Calu3 (cell line): ENCODE measurements at regions not wholly inside any gene's neighbourhood (a gene's known extent, or its start where the extent isn't known, plus 50 kb on each side); places are given as distances from the start of the nearest gene placed in this dataset.

Source experiments
- BruUV-seq: library from RNA; stranded (reverse); fragments of 400-500 nt; replicated peaks from 2 replicates; lab custom pipeline; 2021; lab: Mats Ljungman, UMichigan
- CTCF ChIA-PET: fragments of 300-600 bp; sonication (Branson Sonifier 250); formaldehyde crosslinking; loops from one replicate; lab custom pipeline; 2022; ENCODE audit warnings: antibody characterized with exemption; lab: Charles Lee
- DNase-seq: peaks from one replicate; pipeline ENCODE4 v3.0.0; 2022
- H3K27ac Mint-ChIP-seq: one replicate; pipeline ENCODE4 v1.8.0; 2022; ENCODE audit warnings: mixed read lengths; ENCODE audit not compliant: unreplicated experiment
- H3K27me3 Mint-ChIP-seq: one replicate; pipeline ENCODE4 v1.8.0; 2022; ENCODE audit warnings: mixed read lengths; ENCODE audit not compliant: unreplicated experiment
- H3K36me3 Mint-ChIP-seq: one replicate; pipeline ENCODE4 v1.8.0; 2022; ENCODE audit warnings: mild to moderate bottlenecking, moderate library complexity, mixed read lengths; ENCODE audit not compliant: insufficient read depth, unreplicated experiment
- H3K4me1 Mint-ChIP-seq: one replicate; pipeline ENCODE4 v1.8.0; 2022; ENCODE audit warnings: mild to moderate bottlenecking, low read depth, mixed read lengths; ENCODE audit not compliant: unreplicated experiment
- H3K4me3 Mint-ChIP-seq: one replicate; pipeline ENCODE4 v1.8.0; 2022; ENCODE audit warnings: mild to moderate bottlenecking, low read depth, moderate library complexity, mixed read lengths; ENCODE audit not compliant: unreplicated experiment
- H3K9me3 Mint-ChIP-seq: one replicate; pipeline ENCODE4 v1.8.0; 2022; ENCODE audit warnings: low read depth, mixed read lengths; ENCODE audit not compliant: unreplicated experiment
- CTCF ChIP-seq: fragments of 200-600 bp; IDR thresholded peaks from one replicate; pipeline ENCODE4 v1.8.0; 2022; ENCODE audit warnings: antibody characterized with exemption; ENCODE audit not compliant: unreplicated experiment
- intact Hi-C: fragments of 100-400 bp; cut with micrococcal nuclease; formaldehyde crosslinking; loops from one replicate; pipeline ENCODE4 v1.10.0; 2022; ENCODE audit not compliant: unreplicated experiment

- intact Hi-C loops, result loop anchor here (5.0 kb wide), 1 partner anchor 46 kb away; no protein-coding TSS in a partner anchor
- peak; percentile 30 for DNase-seq
- no TSS peak for BruUV-seq
- TF ChIP-seq CTCF, result no peak
- Mint-ChIP-seq H3K36me3 (peaks cover 20% of the 10 kb centered on the region), H3K27ac (no peak overlapping the region), H3K9me3 (no peaks in the 10 kb centered on the region), H3K4me1 (peaks cover 69% of the 10 kb centered on the region), H3K27me3 (no peaks in the 10 kb centered on the region), H3K4me3 (peak overlapping the region; percentile 92)
- CTCF ChIA-PET, result interaction anchor here (1.1 kb wide), 1 partner anchor 41 kb away, joined by 4 read pairs; no protein-coding TSS in a partner anchor
Observed at GRCh38 chr11:129278586-129279319, 86.6 kb upstream of the ARHGAP32 start.

- Mint-ChIP-seq H3K27me3 (no peaks in the 10 kb centered on the region), H3K36me3 (peaks cover 20% of the 10 kb centered on the region), H3K4me1 (peaks cover 55% of the 10 kb centered on the region), H3K27ac (no peak overlapping the region), H3K9me3 (no peaks in the 10 kb centered on the region), H3K4me3 (peak overlapping the region; percentile 92)
- no peak for DNase-seq
- no peak for TF ChIP-seq CTCF
- no TSS peak for BruUV-seq
- CTCF ChIA-PET, result interaction anchor here (0.5 to 1.1 kb wide), 2 partner anchors 43 to 54 kb away, joined by 3 to 4 read pairs; no protein-coding TSS in a partner anchor
- intact Hi-C loops, result loop anchor here (1.0 to 5.0 kb wide), 2 partner anchors 45 to 160 kb away; no protein-coding TSS in a partner anchor
Observed at GRCh38 chr11:129277198-129277843, 85.2 kb upstream of the ARHGAP32 start.

- no peak overlapping the region for H3K4me3 Mint-ChIP-seq
- no peak overlapping the region for H3K27ac Mint-ChIP-seq
- peaks cover 60% of the 10 kb centered on the region for H3K4me1 Mint-ChIP-seq
- TF ChIP-seq CTCF, result no peak
- CTCF ChIA-PET, result no interaction called here
- peaks cover 20% of the 10 kb centered on the region for H3K36me3 Mint-ChIP-seq
- intact Hi-C loops, result loop anchor here (5.0 kb wide), 1 partner anchor 44 kb away; no protein-coding TSS in a partner anchor
- DNase-seq, result no peak
- H3K27me3 Mint-ChIP-seq, result no peaks in the 10 kb centered on the region
- BruUV-seq, result no TSS peak
- H3K9me3 Mint-ChIP-seq, result no peaks in the 10 kb centered on the region
Observed at GRCh38 chr11:129275828-129276227, 83.7 kb upstream of the ARHGAP32 start.

- Mint-ChIP-seq H3K36me3 (peaks cover 5% of the 10 kb centered on the region), H3K4me1 (peaks cover 57% of the 10 kb centered on the region), H3K27ac (no peak overlapping the region), H3K27me3 (no peaks in the 10 kb centered on the region), H3K4me3 (no peak overlapping the region), H3K9me3 (no peaks in the 10 kb centered on the region)
- intact Hi-C loops, result no loop called here
- TF ChIP-seq CTCF, result no peak
- no TSS peak for BruUV-seq
- CTCF ChIA-PET, result interaction anchor here (0.6 kb wide), 1 partner anchor 149 kb away, joined by 3 read pairs; no protein-coding TSS in a partner anchor
- DNase-seq, result no peak
Observed at GRCh38 chr11:129273944-129274711, 82.0 kb upstream of the ARHGAP32 start.
